ENCODE measurements at regions not wholly inside any gene's neighbourhood (a gene's known extent, or its start where the extent isn't known, plus 50 kb on each side); places are given as distances from the start of the nearest gene placed in this dataset.
"Not testable (repeated sequence)": the region's sequence is repeated elsewhere in the genome, so short reads cannot be mapped to it uniquely, and the experiment has no call there.

DNA sequence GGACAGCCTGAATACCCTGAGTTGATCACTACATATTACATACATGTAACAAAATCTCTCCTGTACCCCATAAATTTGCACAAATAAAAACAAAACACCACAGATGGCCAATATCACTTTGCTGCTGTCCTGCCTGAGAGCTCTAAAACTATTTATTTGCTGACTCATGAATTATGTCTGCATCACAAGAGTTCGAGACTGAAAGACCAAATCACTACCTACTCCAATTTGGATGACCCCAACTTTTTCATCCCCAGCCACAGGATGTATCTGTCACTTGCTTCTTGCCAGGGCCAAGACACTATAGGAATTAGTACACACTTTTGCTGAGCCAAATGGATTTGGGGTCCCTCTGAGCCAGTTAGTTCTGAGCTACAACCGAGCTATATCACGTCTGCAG lies 409.7 kb upstream of the NFE2L3 start:
- H3K4me3 ChIP-seq (ENCODE audit: insufficient read depth, low read depth, low read length) = no peak overlapping the region
- no peaks in the 10 kb centered on the region for H3K27me3 ChIP-seq (ENCODE audit: control insufficient read depth, insufficient read depth, low read length, poor library complexity, severe bottlenecking)
- H3K4me1 ChIP-seq (ENCODE audit: control insufficient read depth, insufficient read depth, low read length) = peaks cover 4% of the 10 kb centered on the region
- no peaks in the 10 kb centered on the region for H3K9me3 ChIP-seq (ENCODE audit: control insufficient read depth, low read length)
- 93 to 96% methylated on average over 3 of the region's 3 CpGs for WGBS, 2 experiments
- no peaks in the 10 kb centered on the region for H3K36me3 ChIP-seq (ENCODE audit: control insufficient read depth, insufficient read depth, low read length)
- no peak overlapping the region for H3K27ac ChIP-seq (ENCODE audit: insufficient read depth, low read depth, low read length, poor library complexity, severe bottlenecking)

DNA sequence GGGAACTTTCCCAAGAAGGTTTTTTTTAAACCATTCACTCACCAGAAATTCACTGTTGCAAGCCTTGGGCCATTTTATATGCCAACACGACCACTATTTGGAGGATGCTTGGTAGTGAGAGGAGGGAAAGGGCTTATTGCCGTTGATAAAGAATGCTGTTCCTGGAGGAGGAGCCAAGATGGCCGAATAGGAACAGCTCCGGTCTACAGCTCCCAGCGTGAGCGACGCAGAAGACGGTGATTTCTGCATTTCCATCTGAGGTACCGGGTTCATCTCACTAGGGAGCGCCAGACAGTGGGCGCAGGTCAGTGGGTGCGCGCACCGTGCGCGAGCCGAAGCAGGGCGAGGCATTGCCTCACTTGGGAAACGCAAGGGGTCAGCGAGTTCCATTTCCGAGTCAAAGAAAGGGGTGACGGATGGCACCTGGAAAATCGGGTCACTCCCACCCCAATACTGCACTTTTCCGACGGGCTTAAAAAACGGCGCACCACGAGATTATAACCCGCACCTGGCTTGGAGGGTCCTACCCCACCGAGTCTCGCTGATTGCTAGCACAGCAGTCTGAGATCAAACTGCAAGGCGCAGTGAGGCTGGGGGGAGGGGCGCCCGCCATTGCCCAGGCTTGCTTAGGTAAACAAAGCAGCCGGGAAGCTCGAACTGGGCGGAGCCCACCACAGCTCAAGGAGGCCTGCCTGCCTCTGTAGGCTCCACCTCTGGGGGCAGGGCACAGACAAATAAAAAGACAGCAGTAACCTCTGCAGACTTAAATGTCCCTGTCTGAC lies 408.1 kb upstream of the NFE2L3 start:
- not testable (repeated sequence) for H3K27ac ChIP-seq (ENCODE audit: insufficient read depth, low read depth, low read length, poor library complexity, severe bottlenecking); H3K9me3 ChIP-seq (ENCODE audit: control insufficient read depth, low read length); H3K4me3 ChIP-seq (ENCODE audit: insufficient read depth, low read depth, low read length); H3K4me1 ChIP-seq (ENCODE audit: control insufficient read depth, insufficient read depth, low read length); H3K36me3 ChIP-seq (ENCODE audit: control insufficient read depth, insufficient read depth, low read length); H3K27me3 ChIP-seq (ENCODE audit: control insufficient read depth, insufficient read depth, low read length, poor library complexity, severe bottlenecking)
- 87 to 89% methylated on average over 30 of the region's 37 CpGs for WGBS, 2 experiments

GRCh38 chr7:25750744-25751508 lies 401.1 kb upstream of the NFE2L3 start:
- H3K4me3 ChIP-seq (ENCODE audit: insufficient read depth, low read depth, low read length) = no peak overlapping the region
- H3K36me3 ChIP-seq (ENCODE audit: control insufficient read depth, insufficient read depth, low read length) = no peaks in the 10 kb centered on the region
- peaks cover 47% of the 10 kb centered on the region for H3K4me1 ChIP-seq (ENCODE audit: control insufficient read depth, insufficient read depth, low read length)
- WGBS, 2 experiments = 82% methylated on average over 14 of the region's 14 CpGs
- H3K27ac ChIP-seq (ENCODE audit: insufficient read depth, low read depth, low read length, poor library complexity, severe bottlenecking) = peak overlapping the region; percentile 40
- H3K27me3 ChIP-seq (ENCODE audit: control insufficient read depth, insufficient read depth, low read length, poor library complexity, severe bottlenecking) = no peaks in the 10 kb centered on the region
- H3K9me3 ChIP-seq (ENCODE audit: control insufficient read depth, low read length) = no peaks in the 10 kb centered on the region

DNA sequence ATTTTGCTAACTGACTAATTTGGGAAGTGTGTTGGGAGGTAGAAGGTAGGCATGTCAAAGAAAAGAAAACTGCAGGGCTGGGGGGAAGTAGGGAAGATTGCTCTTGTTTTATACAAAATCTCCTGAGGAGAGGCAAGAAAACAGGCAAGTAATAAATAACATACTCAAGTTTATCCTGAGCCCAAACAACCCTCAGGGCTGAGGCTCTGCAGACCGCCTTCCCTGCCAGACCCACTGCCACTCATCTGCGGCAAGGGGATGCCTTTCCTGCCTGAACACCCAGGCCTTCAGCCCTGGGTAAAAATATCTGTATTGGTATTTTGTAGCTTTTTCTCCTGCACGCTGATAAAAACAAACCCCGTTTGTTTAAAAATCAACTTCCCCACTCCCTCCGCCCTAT lies 399.8 kb upstream of the NFE2L3 start:
- no peaks in the 10 kb centered on the region for H3K36me3 ChIP-seq (ENCODE audit: control insufficient read depth, insufficient read depth, low read length)
- no peaks in the 10 kb centered on the region for H3K9me3 ChIP-seq (ENCODE audit: control insufficient read depth, low read length)
- H3K4me1 ChIP-seq (ENCODE audit: control insufficient read depth, insufficient read depth, low read length) = peaks cover 47% of the 10 kb centered on the region
- H3K4me3 ChIP-seq (ENCODE audit: insufficient read depth, low read depth, low read length) = no peak overlapping the region
- WGBS, 2 experiments = 81 to 82% methylated on average over 5 of the region's 5 CpGs
- H3K27ac ChIP-seq (ENCODE audit: insufficient read depth, low read depth, low read length, poor library complexity, severe bottlenecking) = peak overlapping the region; percentile 89
- no peaks in the 10 kb centered on the region for H3K27me3 ChIP-seq (ENCODE audit: control insufficient read depth, insufficient read depth, low read length, poor library complexity, severe bottlenecking)

GRCh38 chr7:25752967-25753791 lies 398.8 kb upstream of the NFE2L3 start:
- 30 to 32% methylated on average over 15 to 16 of the region's 16 CpGs for WGBS, 2 experiments
- H3K4me3 ChIP-seq (ENCODE audit: insufficient read depth, low read depth, low read length) = no peak overlapping the region
- H3K27me3 ChIP-seq (ENCODE audit: control insufficient read depth, insufficient read depth, low read length, poor library complexity, severe bottlenecking) = no peaks in the 10 kb centered on the region
- no peaks in the 10 kb centered on the region for H3K9me3 ChIP-seq (ENCODE audit: control insufficient read depth, low read length)
- H3K4me1 ChIP-seq (ENCODE audit: control insufficient read depth, insufficient read depth, low read length) = peaks cover 47% of the 10 kb centered on the region
- H3K27ac ChIP-seq (ENCODE audit: insufficient read depth, low read depth, low read length, poor library complexity, severe bottlenecking) = peak overlapping the region; percentile 89
- H3K36me3 ChIP-seq (ENCODE audit: control insufficient read depth, insufficient read depth, low read length) = no peaks in the 10 kb centered on the region

DNA sequence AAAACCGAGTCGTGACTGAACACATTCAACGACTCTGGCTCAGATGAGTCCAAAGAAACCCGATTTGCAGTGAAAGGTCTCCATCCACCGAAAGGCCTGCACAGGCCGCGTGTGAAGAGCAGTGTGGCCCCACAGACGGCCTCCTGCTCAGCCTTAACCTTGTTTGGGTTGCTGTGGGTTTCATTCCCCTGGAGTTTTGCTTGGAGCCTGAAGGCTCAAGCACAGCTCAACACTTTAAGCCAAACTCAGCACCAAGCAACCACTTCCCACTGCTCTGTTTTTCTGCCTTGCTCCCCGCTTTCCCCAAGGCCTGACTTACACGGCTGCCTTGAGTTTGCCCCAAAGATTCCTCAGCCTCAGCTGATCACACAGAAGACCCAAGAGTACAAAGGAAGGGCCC lies 398.2 kb upstream of the NFE2L3 start:
- H3K4me1 ChIP-seq (ENCODE audit: control insufficient read depth, insufficient read depth, low read length) = peaks cover 47% of the 10 kb centered on the region
- no peaks in the 10 kb centered on the region for H3K36me3 ChIP-seq (ENCODE audit: control insufficient read depth, insufficient read depth, low read length)
- WGBS, 2 experiments = 84 to 86% methylated on average over 10 of the region's 10 CpGs
- no peaks in the 10 kb centered on the region for H3K27me3 ChIP-seq (ENCODE audit: control insufficient read depth, insufficient read depth, low read length, poor library complexity, severe bottlenecking)
- H3K27ac ChIP-seq (ENCODE audit: insufficient read depth, low read depth, low read length, poor library complexity, severe bottlenecking) = peak overlapping the region; percentile 89
- no peaks in the 10 kb centered on the region for H3K9me3 ChIP-seq (ENCODE audit: control insufficient read depth, low read length)
- no peak overlapping the region for H3K4me3 ChIP-seq (ENCODE audit: insufficient read depth, low read depth, low read length)

GRCh38 chr7:25754333-25754732 lies 397.7 kb upstream of the NFE2L3 start:
- WGBS, 2 experiments = 91 to 95% methylated on average over 7 of the region's 7 CpGs
- Histone ChIP-seq H3K36me3 (ENCODE audit: control insufficient read depth, insufficient read depth, low read length) (no peaks in the 10 kb centered on the region), H3K27me3 (ENCODE audit: control insufficient read depth, insufficient read depth, low read length, poor library complexity, severe bottlenecking) (no peaks in the 10 kb centered on the region), H3K9me3 (ENCODE audit: control insufficient read depth, low read length) (no peaks in the 10 kb centered on the region), H3K4me3 (ENCODE audit: insufficient read depth, low read depth, low read length) (no peak overlapping the region), H3K27ac (ENCODE audit: insufficient read depth, low read depth, low read length, poor library complexity, severe bottlenecking) (peak overlapping the region; percentile 89), H3K4me1 (ENCODE audit: control insufficient read depth, insufficient read depth, low read length) (peaks cover 49% of the 10 kb centered on the region)

DNA sequence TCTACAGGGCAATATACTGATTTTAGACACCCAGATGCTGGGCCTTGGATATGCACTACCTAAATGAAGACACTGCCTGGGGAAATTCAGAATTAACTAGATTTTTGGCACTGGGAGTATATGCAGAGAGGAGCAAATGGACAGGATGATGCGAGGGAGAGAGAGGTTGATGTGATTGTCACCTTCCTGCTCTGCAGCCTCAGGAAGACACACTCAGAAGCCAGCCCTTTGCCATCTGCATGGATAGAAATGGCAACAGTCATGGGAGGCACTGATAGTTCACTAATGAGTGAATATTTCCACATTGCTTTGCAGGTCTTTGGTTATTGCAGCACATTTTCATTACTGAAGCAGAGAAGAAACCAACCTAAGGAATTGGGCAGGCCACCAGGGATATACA lies 397.2 kb upstream of the NFE2L3 start:
- Histone ChIP-seq H3K36me3 (ENCODE audit: control insufficient read depth, insufficient read depth, low read length) (no peaks in the 10 kb centered on the region), H3K4me1 (ENCODE audit: control insufficient read depth, insufficient read depth, low read length) (peaks cover 53% of the 10 kb centered on the region), H3K27me3 (ENCODE audit: control insufficient read depth, insufficient read depth, low read length, poor library complexity, severe bottlenecking) (no peaks in the 10 kb centered on the region), H3K27ac (ENCODE audit: insufficient read depth, low read depth, low read length, poor library complexity, severe bottlenecking) (no peak overlapping the region), H3K9me3 (ENCODE audit: control insufficient read depth, low read length) (no peaks in the 10 kb centered on the region), H3K4me3 (ENCODE audit: insufficient read depth, low read depth, low read length) (no peak overlapping the region)
- WGBS, 2 experiments = 96 to 97% methylated on average over 1 of the region's 1 CpG

- Histone ChIP-seq H3K27me3 (ENCODE audit: control insufficient read depth, insufficient read depth, low read length, poor library complexity, severe bottlenecking) (no peaks in the 10 kb centered on the region), H3K4me1 (ENCODE audit: control insufficient read depth, insufficient read depth, low read length) (peaks cover 42% of the 10 kb centered on the region), H3K36me3 (ENCODE audit: control insufficient read depth, insufficient read depth, low read length) (no peaks in the 10 kb centered on the region), H3K9me3 (ENCODE audit: control insufficient read depth, low read length) (no peaks in the 10 kb centered on the region), H3K4me3 (ENCODE audit: insufficient read depth, low read depth, low read length) (no peak overlapping the region), H3K27ac (ENCODE audit: insufficient read depth, low read depth, low read length, poor library complexity, severe bottlenecking) (no peak overlapping the region)
Observed at GRCh38 chr7:25756601-25757000, 395.4 kb upstream of the NFE2L3 start.

- 93 to 97% methylated on average over 4 of the region's 4 CpGs for WGBS, 2 experiments
- H3K27me3 ChIP-seq (ENCODE audit: control insufficient read depth, insufficient read depth, low read length, poor library complexity, severe bottlenecking) = no peaks in the 10 kb centered on the region
- H3K4me1 ChIP-seq (ENCODE audit: control insufficient read depth, insufficient read depth, low read length) = peaks cover 23% of the 10 kb centered on the region
- no peaks in the 10 kb centered on the region for H3K36me3 ChIP-seq (ENCODE audit: control insufficient read depth, insufficient read depth, low read length)
- H3K4me3 ChIP-seq (ENCODE audit: insufficient read depth, low read depth, low read length) = no peak overlapping the region
- no peak overlapping the region for H3K27ac ChIP-seq (ENCODE audit: insufficient read depth, low read depth, low read length, poor library complexity, severe bottlenecking)
- no peaks in the 10 kb centered on the region for H3K9me3 ChIP-seq (ENCODE audit: control insufficient read depth, low read length)
Observed at GRCh38 chr7:25758559-25758958, 393.4 kb upstream of the NFE2L3 start.
